ENCODE measurements at regions not wholly inside any gene's neighbourhood (a gene's known extent, or its start where the extent isn't known, plus 50 kb on each side); places are given as distances from the start of the nearest gene placed in this dataset.

GRCh38 chr9:111720174-111720573 is 58.8 kb downstream of the GNG10 start:
- TF ChIP-seq CTCF (conservative IDR thresholded peaks at IDR 0.05), result no peak; the same call in 2 of the 3 replicates
- no peaks in the 10 kb centered on the region for H3K27me3 ChIP-seq (ENCODE audit: insufficient read depth, low read length)
- no peak overlapping the region for H2AK5ac ChIP-seq (ENCODE audit: insufficient read length, low read length)
- no peaks in the 10 kb centered on the region for H3K23me2 ChIP-seq (ENCODE audit: insufficient read length, low read depth, low read length, poor library complexity, severe bottlenecking)
- no peak overlapping the region for H2AFZ ChIP-seq (ENCODE audit: low read length)
- no peak overlapping the region for H3K14ac ChIP-seq (ENCODE audit: insufficient read depth, low read length)
- H4K91ac ChIP-seq (ENCODE audit: insufficient read length, low read depth, low read length), result no peak overlapping the region
- H2BK12ac ChIP-seq (ENCODE audit: insufficient read length, low read depth, low read length), result no peak overlapping the region
- H3K4me1 ChIP-seq (ENCODE audit: insufficient read depth, low read length), result no peaks in the 10 kb centered on the region
- no peak overlapping the region for H2BK15ac ChIP-seq (ENCODE audit: low read depth, low read length)
- H3K79me2 ChIP-seq (ENCODE audit: insufficient read depth, low read length), result no peaks in the 10 kb centered on the region
- no peak overlapping the region for H3K27ac ChIP-seq (ENCODE audit: insufficient read length, low read depth, low read length)
- Mint-ChIP-seq H3K9me3 (no peaks in the 10 kb centered on the region), H3K4me1 (peaks cover 4% of the 10 kb centered on the region in 2 experiments; a peak in 3 of 4 replicates), H3K27me3 (ENCODE audit: low read depth) (no peaks in the 10 kb centered on the region), H3K4me3 (no peak overlapping the region), H3K36me3 (ENCODE audit: insufficient read depth in 1 of 3, low read depth in 3 of 3) (no peaks in the 10 kb centered on the region), H3K27ac (no peak overlapping the region)
- no peak overlapping the region for H2BK20ac ChIP-seq (ENCODE audit: low read depth, low read length, poor library complexity, severe bottlenecking)
- no peak overlapping the region for H3T11ph ChIP-seq (ENCODE audit: low read length)
- no peak overlapping the region for H3K23ac ChIP-seq (ENCODE audit: insufficient read length, low read depth, low read length)
- H3K18ac ChIP-seq (ENCODE audit: insufficient read length, low read depth, low read length), result no peak overlapping the region
- H3K4me2 ChIP-seq (ENCODE audit: insufficient read depth, insufficient read length, low read length), result no peak overlapping the region
- H3K4ac ChIP-seq (ENCODE audit: low read depth, low read length), result no peak overlapping the region
- H3K9ac ChIP-seq (ENCODE audit: extremely low read depth, insufficient read length, low read length), result no peak overlapping the region
- H3K9me3 ChIP-seq (ENCODE audit: control insufficient read depth, low read depth, low read length), result no peaks in the 10 kb centered on the region
- no peaks in the 10 kb centered on the region for H4K20me1 ChIP-seq (ENCODE audit: control insufficient read depth, insufficient read depth, insufficient read length)
- DNase-seq, result no peak
- H4K5ac ChIP-seq (ENCODE audit: insufficient read length, low read depth, low read length), result no peak overlapping the region
- H3K79me1 ChIP-seq (ENCODE audit: insufficient read depth, low read depth, low read length, poor library complexity, severe bottlenecking), result no peaks in the 10 kb centered on the region
- H4K8ac ChIP-seq (replicated peaks; ENCODE audit: insufficient read length, low read depth, low read length), result no peak overlapping the region
- no peak overlapping the region for H3K56ac ChIP-seq (ENCODE audit: insufficient read length, low read depth, low read length)
- H2BK120ac ChIP-seq (ENCODE audit: low read depth, low read length, poor library complexity, severe bottlenecking), result no peak overlapping the region
- no peak overlapping the region for H2BK5ac ChIP-seq (ENCODE audit: insufficient read length, low read length)

All from H9 (cell line).